SK-MEL-5 (cell line): ENCODE measurements at regions not wholly inside any gene's neighbourhood (a gene's known extent, or its start where the extent isn't known, plus 50 kb on each side); places are given as distances from the start of the nearest gene placed in this dataset.
"Not testable (repeated sequence)": the region's sequence is repeated elsewhere in the genome, so short reads cannot be mapped to it uniquely, and the experiment has no call there.

Experiments
- DNase-seq: peaks from one replicate; pipeline ENCODE4 v3.0.0-alpha.2; 2016; ENCODE audit warnings: low read depth, low spot score
- in situ Hi-C: cut with HindIII; loops from 2 replicates; pipeline ENCODE4 v1.10.0; 2016; ENCODE audit warnings: low sequenced_read_pairs, high pct_unique_total_duplicates, low pct_unique_long_range_greater_than_20kb

DNA sequence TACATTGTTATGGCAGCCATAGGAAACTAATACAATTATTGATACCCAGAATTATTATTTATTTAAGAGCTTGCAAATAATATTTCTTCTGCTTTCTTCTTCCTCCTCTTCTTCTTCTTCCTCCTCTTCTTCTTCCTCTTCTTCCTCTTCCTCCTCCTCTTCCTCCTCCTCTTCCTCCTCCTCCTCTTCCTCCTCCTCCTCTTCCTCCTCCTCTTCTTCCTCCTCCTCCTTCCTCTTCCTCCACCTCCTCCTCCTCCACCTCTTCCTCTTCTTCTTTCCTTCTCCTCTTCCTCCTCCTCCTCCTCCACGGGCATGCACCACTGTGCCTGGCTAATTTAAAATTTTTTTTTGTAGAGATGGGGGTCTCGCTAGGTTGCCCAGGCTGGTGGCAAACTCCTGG is 95.6 kb upstream of the BCAR3 start:
- DNase-seq: no peak
- in situ Hi-C loops: no loop called here

DNA sequence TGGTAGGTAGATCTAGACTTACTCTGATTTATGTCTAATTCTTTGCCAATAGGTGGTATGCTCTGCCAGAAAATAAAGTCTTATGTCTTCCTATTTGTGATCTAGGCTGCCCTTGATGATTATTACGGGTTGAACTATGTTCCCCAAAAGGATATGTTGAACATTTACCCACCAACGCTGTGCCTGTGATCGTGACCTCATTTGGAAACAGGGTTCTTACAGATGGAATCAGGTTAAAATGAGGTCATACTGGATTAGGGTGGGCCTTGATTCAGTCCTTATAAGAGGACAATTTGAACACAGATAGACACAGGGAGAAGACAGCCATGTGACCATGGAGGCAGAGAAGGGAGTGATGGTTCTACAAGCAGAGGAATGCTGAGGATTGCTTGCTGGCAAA is 95.1 kb upstream of the BCAR3 start:
- in situ Hi-C loops: no loop called here
- peak; percentile 33 for DNase-seq

DNA sequence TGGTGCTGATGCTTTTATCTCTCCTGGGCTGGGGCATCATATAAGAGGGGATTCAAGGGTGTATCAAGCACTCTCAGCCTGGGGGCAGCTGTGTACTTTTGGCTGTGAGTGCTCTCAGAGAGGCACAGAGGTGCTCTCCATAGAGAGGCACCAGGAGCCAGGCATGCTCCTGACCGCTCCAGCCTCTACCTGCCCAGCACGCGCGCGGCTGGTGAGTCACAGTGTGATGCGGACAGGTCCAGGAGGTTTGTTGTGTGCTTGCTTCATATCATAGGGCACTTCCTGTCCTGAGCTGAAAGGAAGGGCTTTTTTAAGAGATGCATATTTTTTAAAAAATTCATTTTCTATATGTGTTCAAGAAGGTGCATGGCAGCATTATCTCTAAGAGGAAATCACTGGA is 93.6 kb upstream of the BCAR3 start:
- DNase-seq: no peak

DNA sequence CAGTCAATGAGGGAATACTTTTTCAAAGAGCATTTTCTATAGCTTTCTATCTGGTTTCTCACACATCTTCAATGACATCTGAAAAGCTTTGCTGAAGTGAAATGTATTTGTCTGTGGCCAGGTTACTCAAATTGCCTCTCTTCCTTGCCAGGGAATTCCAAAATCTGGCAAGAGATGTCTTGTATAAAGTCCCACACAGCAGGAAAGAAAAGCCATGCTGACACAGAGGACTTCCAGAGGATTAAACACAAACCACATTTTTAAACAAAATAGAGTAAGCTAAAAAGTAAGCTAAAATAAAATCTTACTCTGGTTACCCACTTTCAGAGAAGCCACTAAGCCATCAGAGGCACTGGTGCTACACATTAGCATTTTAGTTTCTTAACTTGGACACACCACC is 93.1 kb upstream of the BCAR3 start:
- in situ Hi-C loops: no loop called here
- no peak for DNase-seq

More for the DNA sequence above, 93.6 kb upstream of the BCAR3 start:
- in situ Hi-C loops: no loop called here

DNA sequence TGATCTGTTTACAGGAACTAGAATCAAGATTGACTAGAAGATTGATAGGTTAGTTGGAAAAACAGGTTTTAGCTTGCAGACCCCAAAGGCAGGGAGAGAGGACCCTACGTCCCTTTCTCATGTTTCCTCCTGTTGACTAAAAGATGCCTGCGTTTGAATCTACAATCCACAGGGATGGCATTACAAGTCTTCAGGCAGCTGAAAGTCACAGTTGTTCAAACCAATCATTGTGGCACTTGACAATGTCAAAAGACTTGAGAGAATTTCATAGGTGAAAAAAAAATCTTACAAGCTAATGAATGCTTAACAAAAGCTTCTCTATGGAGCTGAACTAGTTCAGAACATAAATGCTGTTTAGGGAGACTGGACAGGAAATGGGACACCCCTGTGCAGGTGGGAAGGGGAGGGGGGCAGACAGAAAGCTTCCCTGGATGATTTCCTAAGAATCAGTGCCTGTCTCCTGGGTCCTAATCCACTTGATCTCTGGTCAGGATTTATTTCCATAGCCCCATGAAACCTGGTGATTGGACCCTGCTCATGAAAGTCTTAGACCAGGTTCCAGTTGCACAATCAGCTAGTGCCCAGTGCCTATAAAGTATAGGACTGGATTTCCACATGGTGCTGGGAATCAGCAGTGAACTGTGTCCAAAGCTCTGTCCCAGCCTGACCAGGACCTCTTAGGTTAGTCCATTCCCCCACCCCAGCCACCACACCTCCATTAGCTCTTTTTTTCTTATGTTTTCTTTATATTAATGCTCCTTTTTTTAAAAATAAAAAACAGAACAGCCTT is 91.6 kb upstream of the BCAR3 start:
- DNase-seq: no peak
- in situ Hi-C loops: no loop called here

DNA sequence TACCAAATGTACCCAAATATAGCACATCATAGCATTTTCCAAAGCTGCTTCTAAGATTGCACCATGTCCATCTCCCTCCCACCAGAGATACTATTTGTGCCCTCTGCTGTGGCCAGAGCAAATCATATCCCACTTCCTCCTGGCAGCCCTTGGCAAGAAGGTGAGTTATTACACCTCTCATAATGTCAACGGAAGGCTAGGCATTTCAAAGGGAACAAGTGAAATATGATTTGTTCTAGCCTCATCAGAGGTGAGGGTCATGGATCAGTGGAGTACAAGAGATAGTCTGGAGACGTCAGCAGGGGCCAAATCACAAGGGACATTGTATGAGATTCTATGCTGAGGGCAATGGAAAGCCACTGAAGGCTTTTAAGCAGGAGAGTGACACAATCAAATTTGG is 90.2 kb upstream of the BCAR3 start:
- no peak for DNase-seq
- in situ Hi-C loops: no loop called here

DNA sequence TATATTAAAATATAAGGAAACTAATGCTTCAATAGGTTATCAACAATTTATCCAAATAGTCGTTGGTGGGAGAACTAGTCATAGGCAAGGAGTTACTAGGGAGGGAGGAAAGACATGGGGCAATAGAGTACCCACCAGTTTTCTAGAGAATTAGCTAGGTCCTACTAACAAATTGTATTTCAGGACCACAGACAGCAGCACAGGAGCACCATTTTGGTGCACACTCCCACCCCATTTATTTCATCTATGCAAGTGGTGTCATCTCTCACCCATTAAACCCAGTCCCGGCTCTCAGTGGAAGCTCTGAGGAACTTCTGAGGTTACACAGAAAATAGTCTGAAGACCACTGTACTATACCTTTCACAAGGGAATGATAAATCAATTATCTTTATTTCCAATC is 89.0 kb upstream of the BCAR3 start:
- peak; percentile 12 for DNase-seq
- in situ Hi-C loops: no loop called here

DNA sequence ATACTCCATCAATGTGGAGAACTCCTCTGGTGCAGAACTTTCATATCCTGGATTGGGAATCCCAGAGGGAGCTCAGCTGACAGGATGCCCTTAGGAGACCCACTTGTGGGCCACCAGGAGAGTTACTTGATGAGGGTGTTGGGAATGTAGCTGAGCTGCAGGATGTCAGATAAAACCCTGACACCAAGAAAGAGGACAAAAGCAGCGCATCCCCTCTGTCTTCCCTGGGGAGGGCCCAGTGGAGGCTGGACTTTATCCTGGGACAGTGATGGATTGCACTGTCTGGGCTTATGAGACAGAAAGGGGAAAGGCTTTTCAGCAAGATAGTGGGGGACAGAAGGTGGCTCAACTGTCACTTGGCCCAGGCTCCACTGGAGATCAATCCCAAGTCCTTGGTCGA is 88.1 kb upstream of the BCAR3 start:
- DNase-seq: peak; percentile 31
- in situ Hi-C loops: no loop called here

DNA sequence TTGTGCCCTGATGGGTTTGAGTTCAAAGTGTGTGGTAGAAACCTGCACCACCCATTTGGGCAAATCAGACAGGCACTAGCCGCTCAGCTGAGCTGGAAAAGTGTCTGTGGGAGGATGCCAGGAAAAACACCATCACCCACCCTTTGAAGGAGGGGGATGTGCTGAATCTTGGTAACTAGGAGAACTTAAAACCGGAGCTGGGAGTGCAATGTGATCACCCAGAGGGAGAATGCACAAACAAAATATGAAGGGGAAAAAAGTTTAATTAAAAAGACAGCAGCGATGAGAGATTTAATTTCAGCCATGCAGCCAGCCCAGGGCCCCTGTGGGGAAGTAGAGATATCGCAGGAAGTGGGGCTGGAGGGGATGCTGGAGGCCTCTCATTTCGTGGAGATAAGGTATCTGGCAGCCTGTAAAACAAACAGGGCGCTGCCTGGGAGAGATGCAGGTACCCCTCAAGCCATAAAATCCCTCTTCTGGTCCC is 86.8 kb upstream of the BCAR3 start:
- no peak for DNase-seq

DNA sequence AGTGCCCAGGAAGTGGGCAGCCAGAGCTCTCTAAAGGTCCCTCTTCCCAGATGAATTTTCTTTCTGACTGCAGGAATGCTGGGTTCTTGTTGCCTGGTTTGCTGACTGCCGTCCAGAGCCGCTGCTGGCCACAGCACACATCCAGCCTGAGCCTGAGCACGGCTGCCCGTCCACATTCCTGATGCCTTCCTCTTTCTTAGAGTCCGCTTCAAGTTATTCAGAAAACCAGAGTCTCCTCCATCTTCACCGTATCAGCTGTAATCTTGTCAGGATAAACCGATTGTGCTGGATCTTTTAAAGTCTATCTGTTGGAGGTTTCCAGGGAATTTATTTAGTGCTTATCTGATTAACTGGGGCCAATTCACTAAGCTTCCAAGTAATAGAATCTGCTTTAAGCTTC is 84.8 kb upstream of the BCAR3 start:
- DNase-seq: no peak
- in situ Hi-C loops: no loop called here

More for the DNA sequence above, 86.8 kb upstream of the BCAR3 start:
- in situ Hi-C loops: no loop called here

DNA sequence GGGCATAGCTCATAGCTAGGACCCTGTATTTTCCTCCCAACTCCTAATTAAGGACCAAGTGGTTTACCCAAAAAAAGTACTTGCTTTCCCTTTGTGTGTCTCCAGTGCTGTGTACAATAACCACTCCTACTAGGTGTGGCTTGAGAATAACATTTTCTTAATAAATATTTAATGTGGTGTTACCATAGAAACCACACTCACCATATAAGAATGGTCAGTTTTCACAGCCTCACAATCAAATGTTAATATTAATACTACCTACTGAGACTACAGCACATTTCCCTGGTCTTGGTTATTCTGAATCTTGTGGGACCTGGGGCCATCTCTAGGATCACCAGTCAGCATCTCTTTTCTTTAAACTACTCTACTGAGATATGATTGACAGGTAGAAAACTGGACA is 83.5 kb upstream of the BCAR3 start:
- in situ Hi-C loops: no loop called here
- DNase-seq: no peak

DNA sequence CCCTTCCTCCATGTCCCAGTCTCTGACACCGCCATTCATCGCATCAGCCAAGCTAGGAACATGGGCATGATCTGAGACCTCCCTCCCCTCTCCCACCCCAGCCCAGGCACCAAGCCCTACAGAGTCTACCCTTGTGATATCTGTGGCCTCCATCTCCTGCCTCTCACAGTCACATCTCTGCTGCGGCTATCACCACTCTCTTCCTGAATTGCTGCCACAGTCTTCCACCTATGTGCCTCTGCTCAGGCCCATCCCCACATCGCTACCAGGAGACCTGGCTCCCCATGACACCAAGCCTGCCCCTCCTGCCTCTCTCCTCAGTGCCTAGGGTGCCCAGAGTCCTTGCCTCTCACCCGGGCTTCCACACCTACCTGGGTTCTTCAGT is 82.7 kb upstream of the BCAR3 start:
- in situ Hi-C loops: no loop called here
- no peak for DNase-seq

DNA sequence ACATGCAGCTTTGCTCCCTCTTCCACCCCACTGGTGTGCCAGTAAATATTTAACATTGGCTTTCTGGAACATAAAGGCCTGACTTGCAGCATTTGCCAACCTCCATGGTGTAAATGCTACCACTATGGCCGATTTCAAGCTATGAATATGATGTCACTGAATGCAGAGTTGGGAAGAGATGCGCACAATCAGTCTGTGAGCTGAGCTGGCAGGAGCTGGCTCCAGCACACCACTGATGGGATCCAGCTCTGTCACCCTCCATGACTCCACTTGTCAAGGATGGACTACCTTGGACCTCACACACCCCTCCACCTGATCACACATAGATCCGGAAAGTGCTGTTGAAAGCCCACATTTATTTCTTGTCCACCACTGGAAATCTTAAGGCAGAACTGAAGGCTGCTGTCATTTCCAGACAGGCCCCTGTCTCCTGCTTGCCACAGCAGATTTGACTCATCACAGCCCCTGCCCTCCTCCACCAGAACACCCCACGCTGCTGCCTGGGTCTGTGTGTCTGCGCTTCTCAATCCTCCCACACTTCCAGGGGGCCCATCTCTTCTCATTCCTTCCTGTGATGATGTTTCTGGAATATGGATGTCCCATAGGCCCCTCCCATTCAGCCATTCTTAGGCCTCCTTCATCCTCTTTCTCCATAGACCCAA is 82.2 kb upstream of the BCAR3 start:
- no peak for DNase-seq
- in situ Hi-C loops: no loop called here

DNA sequence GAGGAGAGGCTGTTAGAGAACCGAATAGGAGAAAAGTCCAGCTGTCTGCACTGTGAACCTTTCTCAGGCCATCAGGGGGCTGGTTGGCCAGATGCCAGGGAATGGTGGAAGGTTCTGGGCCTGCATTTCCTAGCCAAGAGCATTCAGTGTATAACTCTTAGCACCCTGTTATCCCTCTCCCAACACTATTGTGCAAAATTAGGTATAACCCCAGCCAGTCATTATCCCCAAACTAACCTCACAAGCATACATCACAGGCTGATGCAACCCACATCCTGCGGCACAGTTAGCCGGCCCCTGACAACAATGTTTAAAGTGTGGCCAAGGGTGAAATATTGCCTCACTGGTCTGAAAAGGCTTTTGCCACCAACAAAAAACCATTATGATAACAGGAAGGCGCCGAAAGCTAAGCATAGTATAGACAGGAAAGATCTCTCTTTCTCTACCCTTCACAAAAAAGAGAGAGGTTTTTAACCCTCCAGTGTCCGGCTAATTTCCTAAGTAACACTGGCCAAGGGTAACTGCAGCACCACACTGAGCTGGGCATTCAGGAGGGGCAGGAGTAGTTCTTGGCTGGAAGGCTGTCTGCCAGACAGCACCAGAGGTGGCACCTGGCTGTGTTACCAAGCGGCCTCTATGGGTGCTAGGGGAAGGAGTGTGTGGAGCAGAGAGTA is 77.3 kb upstream of the BCAR3 start:
- DNase-seq: peak; percentile 88
- in situ Hi-C loops: no loop called here

DNA sequence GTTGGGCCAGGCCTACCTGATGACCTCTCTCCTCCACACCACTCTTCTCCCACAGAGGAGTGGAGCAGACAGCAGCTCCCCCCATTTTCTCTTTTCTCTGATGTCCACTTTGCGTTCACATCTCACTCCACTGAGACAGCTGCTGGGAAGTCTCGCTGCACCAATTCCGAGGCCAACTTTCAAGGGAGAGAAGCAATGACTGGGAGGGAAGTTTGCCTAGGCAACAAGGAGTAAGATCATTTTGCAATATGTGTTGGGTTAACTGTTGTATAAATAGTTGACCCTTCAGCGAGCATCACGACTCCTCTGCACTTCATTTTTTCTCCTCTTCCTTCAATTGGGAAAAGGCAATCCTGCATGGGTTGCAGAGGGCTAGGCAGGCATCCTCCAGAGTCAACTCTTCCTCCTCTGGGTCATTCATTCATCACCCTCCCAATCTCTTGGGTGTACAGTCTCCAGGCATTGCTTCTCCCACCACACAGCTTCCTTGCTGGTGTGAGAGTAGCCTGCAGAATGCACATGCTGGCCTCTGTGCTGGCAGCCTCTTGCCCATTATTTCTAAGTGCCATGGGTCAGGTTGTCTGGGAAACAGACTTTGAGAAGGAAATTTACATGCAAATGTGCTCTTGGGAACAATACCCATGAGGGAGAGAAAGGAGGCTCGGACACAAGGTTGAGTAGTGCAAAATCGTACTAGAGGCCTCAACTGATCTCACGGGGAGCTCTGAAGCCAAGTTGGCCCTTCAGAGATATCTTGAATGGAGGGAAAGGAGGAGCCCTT is 75.8 kb upstream of the BCAR3 start:
- no peak for DNase-seq
- in situ Hi-C loops: no loop called here

DNA sequence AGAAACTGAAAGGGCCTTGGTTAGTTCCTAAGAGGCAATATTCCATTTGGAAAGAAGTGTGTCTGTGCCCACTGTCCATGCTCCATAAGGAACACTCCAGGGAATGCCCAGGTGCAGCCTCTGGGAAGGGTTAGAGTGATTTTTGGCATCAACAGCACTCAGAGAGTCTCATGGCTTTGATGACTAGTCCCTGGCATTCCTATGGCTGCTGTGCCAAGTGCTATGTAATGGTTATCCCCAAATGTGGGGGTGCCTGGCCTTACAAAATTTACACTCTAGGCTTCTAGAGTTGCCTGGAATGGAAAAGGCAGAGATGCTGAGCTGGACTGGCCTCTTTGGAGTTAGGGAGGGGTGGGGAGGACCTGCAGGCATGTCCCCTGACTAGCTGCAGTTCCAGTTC is 75.0 kb upstream of the BCAR3 start:
- DNase-seq: no peak
- in situ Hi-C loops: no loop called here

DNA sequence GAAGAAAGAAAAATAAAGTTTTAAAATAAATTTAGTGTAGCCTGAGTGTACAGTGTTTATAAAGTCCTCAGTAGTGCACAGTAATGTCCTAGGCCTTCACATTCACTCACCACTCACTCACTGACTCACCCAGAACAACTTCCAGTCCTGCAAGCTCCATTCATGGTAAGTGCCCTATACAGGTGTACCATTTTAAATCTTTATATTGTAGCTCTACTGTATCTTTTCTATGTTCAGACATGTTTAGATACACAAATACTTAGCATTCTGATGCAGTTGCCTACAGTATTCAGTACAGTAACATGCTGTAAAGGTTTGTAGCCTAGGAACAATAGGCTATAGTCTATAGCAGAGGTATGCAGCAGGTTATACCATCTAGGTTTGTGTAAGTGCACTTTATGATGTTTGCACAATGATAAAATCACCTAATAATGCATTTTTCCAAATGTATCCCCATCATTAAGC is 73.6 kb upstream of the BCAR3 start:
- in situ Hi-C loops, DNase-seq: not testable (repeated sequence)
